ENCODE measurements at regions not wholly inside any gene's neighbourhood (a gene's known extent, or its start where the extent isn't known, plus 50 kb on each side); places are given as distances from the start of the nearest gene placed in this dataset.

- intact Hi-C loops (cut with micrococcal nuclease): no loop called here
- TF ChIP-seq, protein P1, sequence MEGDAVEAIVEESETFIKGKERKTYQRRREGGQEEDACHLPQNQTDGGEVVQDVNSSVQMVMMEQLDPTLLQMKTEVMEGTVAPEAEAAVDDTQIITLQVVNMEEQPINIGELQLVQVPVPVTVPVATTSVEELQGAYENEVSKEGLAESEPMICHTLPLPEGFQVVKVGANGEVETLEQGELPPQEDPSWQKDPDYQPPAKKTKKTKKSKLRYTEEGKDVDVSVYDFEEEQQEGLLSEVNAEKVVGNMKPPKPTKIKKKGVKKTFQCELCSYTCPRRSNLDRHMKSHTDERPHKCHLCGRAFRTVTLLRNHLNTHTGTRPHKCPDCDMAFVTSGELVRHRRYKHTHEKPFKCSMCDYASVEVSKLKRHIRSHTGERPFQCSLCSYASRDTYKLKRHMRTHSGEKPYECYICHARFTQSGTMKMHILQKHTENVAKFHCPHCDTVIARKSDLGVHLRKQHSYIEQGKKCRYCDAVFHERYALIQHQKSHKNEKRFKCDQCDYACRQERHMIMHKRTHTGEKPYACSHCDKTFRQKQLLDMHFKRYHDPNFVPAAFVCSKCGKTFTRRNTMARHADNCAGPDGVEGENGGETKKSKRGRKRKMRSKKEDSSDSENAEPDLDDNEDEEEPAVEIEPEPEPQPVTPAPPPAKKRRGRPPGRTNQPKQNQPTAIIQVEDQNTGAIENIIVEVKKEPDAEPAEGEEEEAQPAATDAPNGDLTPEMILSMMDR (IDR thresholded peaks at IDR 0.05): no peak
Observed at GRCh38 chr6:10163203-10163962, 251.5 kb downstream of the TFAP2A start.

DNA sequence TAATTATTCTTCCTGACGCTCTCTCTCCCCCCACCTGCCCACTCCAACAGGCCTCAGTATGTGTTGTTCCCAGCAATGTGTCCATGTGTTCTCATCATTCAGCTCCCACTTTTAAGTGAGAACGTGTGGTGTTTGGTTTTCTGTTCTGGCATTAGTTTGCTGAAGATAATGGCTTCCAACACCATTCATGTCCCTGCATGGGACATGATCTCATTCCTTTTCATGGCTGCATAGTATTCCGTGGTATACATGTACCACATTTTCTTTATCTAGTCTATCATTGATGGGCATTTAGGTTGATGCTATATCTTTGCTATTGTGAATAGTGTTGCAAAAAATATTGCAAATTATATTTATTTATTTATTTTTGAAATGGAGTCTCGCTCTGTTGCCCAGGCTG is 258.0 kb downstream of the TFAP2A start:
- no peaks in the 10 kb centered on the region for H3K36me3 Mint-ChIP-seq
- Histone ChIP-seq H3K27ac (ENCODE audit: low read depth in 1 of 2, low read length in 2 of 2) (no peak overlapping the region), H3K36me3 (replicated peaks in 1 of 2; ENCODE audit: control insufficient read depth in 1 of 2, insufficient read depth in 2 of 2, low read length in 2 of 2) (no peaks in the 10 kb centered on the region), H4K20me1 (ENCODE audit: insufficient read depth, low read length) (no peaks in the 10 kb centered on the region), H2AFZ (ENCODE audit: insufficient read depth, low read depth, low read length, poor library complexity, severe bottlenecking) (no peak overlapping the region), H3K79me2 (ENCODE audit: insufficient read depth, low read length) (no peaks in the 10 kb centered on the region), H3K27me3 (ENCODE audit: control insufficient read depth in 2 of 2, insufficient read depth in 2 of 2, low read length in 2 of 2) (no peaks in the 10 kb centered on the region), H3K9ac (ENCODE audit: insufficient read depth, low read length, poor library complexity, severe bottlenecking) (no peak overlapping the region), H3K9me3 (replicated peaks in 1 of 2; ENCODE audit: control insufficient read depth in 1 of 2, insufficient read depth in 1 of 2, low read length in 2 of 2) (no peaks in the 10 kb centered on the region), H3K4me2 (replicated peaks; ENCODE audit: extremely low read depth, low read length, poor library complexity, severe bottlenecking) (no peak overlapping the region), H3K4me1 (ENCODE audit: control insufficient read depth in 1 of 2, insufficient read depth in 2 of 2, low read length in 2 of 2) (no peaks in the 10 kb centered on the region), H3K4me3 (replicated peaks in 1 of 3; ENCODE audit: low read depth in 2 of 3, low read length in 3 of 3) (no peak overlapping the region)
- peaks cover 0 to 6% (median 0%) of the 10 kb centered on the region in 3 donors for H3K27me3 Mint-ChIP-seq (ENCODE audit: low read depth in 3 of 3)
- H3K4me1 Mint-ChIP-seq: no peaks in the 10 kb centered on the region
- peaks cover 0 to 5% (median 3%) of the 10 kb centered on the region in 7 donors for H3K9me3 Mint-ChIP-seq
- WGBS (ENCODE audit: insufficient coverage): no CpG with 5 or more reads among the region's 4 CpGs
- H3K27ac Mint-ChIP-seq: peak overlapping the region in 1 of 7 donors; percentile 45
- TF ChIP-seq, protein P1 (IDR thresholded peaks at IDR 0.05): no peak
- no peak for DNase-seq
- H3K4me3 Mint-ChIP-seq: no peak overlapping the region
- intact Hi-C loops (cut with micrococcal nuclease): no loop called here

More at GRCh38 chr6:10163203-10163962, 251.5 kb downstream of the TFAP2A start:
- Histone ChIP-seq H2AFZ (ENCODE audit: insufficient read depth, low read depth, low read length, poor library complexity, severe bottlenecking) (no peak overlapping the region), H3K4me1 (ENCODE audit: control insufficient read depth in 1 of 2, insufficient read depth in 2 of 2, low read length in 2 of 2) (no peaks in the 10 kb centered on the region), H3K36me3 (replicated peaks in 1 of 2; ENCODE audit: control insufficient read depth in 1 of 2, insufficient read depth in 2 of 2, low read length in 2 of 2) (no peaks in the 10 kb centered on the region), H3K27ac (ENCODE audit: low read depth in 1 of 2, low read length in 2 of 2) (no peak overlapping the region), H3K9ac (ENCODE audit: insufficient read depth, low read length, poor library complexity, severe bottlenecking) (no peak overlapping the region), H3K4me3 (replicated peaks in 1 of 3; ENCODE audit: low read depth in 2 of 3, low read length in 3 of 3) (no peak overlapping the region), H3K27me3 (ENCODE audit: control insufficient read depth in 2 of 2, insufficient read depth in 2 of 2, low read length in 2 of 2) (no peaks in the 10 kb centered on the region), H3K79me2 (ENCODE audit: insufficient read depth, low read length) (no peaks in the 10 kb centered on the region), H4K20me1 (ENCODE audit: insufficient read depth, low read length) (no peaks in the 10 kb centered on the region), H3K4me2 (replicated peaks; ENCODE audit: extremely low read depth, low read length, poor library complexity, severe bottlenecking) (no peak overlapping the region), H3K9me3 (replicated peaks in 1 of 2; ENCODE audit: control insufficient read depth in 1 of 2, insufficient read depth in 1 of 2, low read length in 2 of 2) (peaks cover 7 to 17% of the 10 kb centered on the region in 2 donors)
- no peak for DNase-seq
- Mint-ChIP-seq H3K27ac (no peak overlapping the region), H3K9me3 (peaks cover 2 to 10% (median 5%) of the 10 kb centered on the region in 7 donors), H3K36me3 (no peaks in the 10 kb centered on the region), H3K27me3 (ENCODE audit: low read depth in 3 of 3) (peaks cover 2 to 8% (median 3%) of the 10 kb centered on the region in 3 donors), H3K4me1 (no peaks in the 10 kb centered on the region), H3K4me3 (no peak overlapping the region)
- WGBS (ENCODE audit: insufficient coverage): 77% methylated on average over 11 of the region's 14 CpGs
